DOHH2 (cell line): ENCODE measurements at regions not wholly inside any gene's neighbourhood (a gene's known extent, or its start where the extent isn't known, plus 50 kb on each side); places are given as distances from the start of the nearest gene placed in this dataset.

ENCODE experiments used
- H3F3A ChIP-seq: fragments of 200-600 bp; sonication (generic), shearing (Covaris generic); 2 replicates; pipeline ENCODE4 v1.6.0; 2016; ENCODE audit warnings: antibody characterized with exemption, mild to moderate bottlenecking; ENCODE audit not compliant: control insufficient read depth, insufficient read depth
- H3K27ac ChIP-seq: fragments of 200-600 bp; sonication (generic); 2 replicates; pipeline ENCODE4 v1.5.1; 2014; ENCODE audit warnings: low read depth, mild to moderate bottlenecking, low read length, moderate library complexity
- H3K27me3 ChIP-seq: fragments of 200-600 bp; sonication (generic); 2 replicates; pipeline ENCODE4 v1.6.1; 2014; ENCODE audit warnings: mild to moderate bottlenecking, low read length, mixed read lengths; ENCODE audit not compliant: control insufficient read depth
- H3K36me3 ChIP-seq: fragments of 200-600 bp; sonication (generic); 2 replicates; pipeline ENCODE4 v1.6.1; 2014; ENCODE audit warnings: mild to moderate bottlenecking, low read length, moderate library complexity, mixed read lengths; ENCODE audit not compliant: control insufficient read depth
- H3K4me1 ChIP-seq: fragments of 200-600 bp; sonication (generic); 2 replicates; pipeline ENCODE4 v1.6.1; 2014; ENCODE audit warnings: mild to moderate bottlenecking, low read length, mixed read lengths; ENCODE audit not compliant: control insufficient read depth
- H3K4me2 ChIP-seq: fragments of 200-600 bp; sonication (generic); 2 replicates; pipeline ENCODE4 v1.6.0; 2014; ENCODE audit warnings: mild to moderate bottlenecking, low read length, moderate library complexity
- H3K4me3 ChIP-seq: fragments of 200-600 bp; sonication (generic); 2 replicates; pipeline ENCODE4 v1.5.1; 2014; ENCODE audit warnings: mild to moderate bottlenecking, low read length, mixed read lengths
- H3K79me2 ChIP-seq: fragments of 200-600 bp; sonication (generic); 2 replicates; pipeline ENCODE4 v1.6.1; 2014; ENCODE audit warnings: mild to moderate bottlenecking, low read length, mixed read lengths; ENCODE audit not compliant: control insufficient read depth
- H3K9me2 ChIP-seq: fragments of 200-600 bp; sonication (generic); replicated peaks from 2 replicates; pipeline ENCODE4 v1.6.1; 2014; ENCODE audit warnings: mild to moderate bottlenecking, low read length, mixed read lengths; ENCODE audit not compliant: control insufficient read depth
- H3K9me3 ChIP-seq: fragments of 200-600 bp; sonication (generic); 2 replicates; pipeline ENCODE4 v1.6.1; 2014; ENCODE audit warnings: antibody characterized with exemption, low read length, mixed read lengths; ENCODE audit not compliant: control insufficient read depth, insufficient read depth
- H4K20me1 ChIP-seq: fragments of 200-600 bp; sonication (generic); 2 replicates; pipeline ENCODE4 v1.6.0; 2014; ENCODE audit warnings: low read depth, mild to moderate bottlenecking, antibody characterized with exemption, low read length, moderate library complexity; ENCODE audit not compliant: control insufficient read depth, insufficient read depth
- EZH2phosphoT487 ChIP-seq: fragments of 200-600 bp; sonication (generic); IDR thresholded peaks from 2 replicates; pipeline ENCODE4 v1.6.1; 2017; ENCODE audit warnings: borderline replicate concordance, mild to moderate bottlenecking, antibody characterized with exemption, low read length, moderate library complexity, mixed read lengths
- TF ChIP-seq, protein P1 (sequence below): fragments of 200-600 bp; sonication (generic); IDR thresholded peaks from one replicate; pipeline ENCODE4 v1.5.1; 2014; ENCODE audit warnings: antibody characterized with exemption, mild to moderate bottlenecking, low read depth, low read length; ENCODE audit not compliant: poor library complexity, severe bottlenecking

DNA sequence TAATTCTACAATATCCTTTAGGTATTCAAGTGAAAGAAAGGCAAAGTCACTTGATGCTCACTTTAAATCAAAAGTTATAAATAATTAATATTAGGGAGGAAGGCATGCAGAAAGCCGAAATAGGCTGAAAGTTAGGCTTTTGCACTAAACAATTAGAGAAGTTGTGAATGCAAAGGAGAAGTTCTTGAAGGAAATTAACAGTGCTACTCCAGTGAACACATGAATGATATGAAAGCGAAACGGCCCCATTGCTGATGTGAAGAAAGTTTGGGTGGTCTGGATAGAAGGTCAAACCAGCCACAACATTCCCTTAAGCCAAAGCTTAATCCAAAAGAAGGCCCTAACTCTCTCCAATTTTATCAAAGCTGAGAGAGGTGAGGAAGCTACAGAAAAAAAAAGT is 103.1 kb upstream of the CXCR4 start:
- Histone ChIP-seq H3K4me1 (peaks cover 25% of the 10 kb centered on the region), H3K9me3 (no peaks in the 10 kb centered on the region), H3K27ac (no peak overlapping the region), H3K9me2 (no peaks in the 10 kb centered on the region), H3K4me3 (no peak overlapping the region), H3K36me3 (no peaks in the 10 kb centered on the region), H3K4me2 (no peak overlapping the region), H3K79me2 (no peaks in the 10 kb centered on the region), H3F3A (no peaks in the 10 kb centered on the region), H4K20me1 (no peaks in the 10 kb centered on the region), H3K27me3 (peaks cover 50% of the 10 kb centered on the region)
- TF ChIP-seq, protein P1, sequence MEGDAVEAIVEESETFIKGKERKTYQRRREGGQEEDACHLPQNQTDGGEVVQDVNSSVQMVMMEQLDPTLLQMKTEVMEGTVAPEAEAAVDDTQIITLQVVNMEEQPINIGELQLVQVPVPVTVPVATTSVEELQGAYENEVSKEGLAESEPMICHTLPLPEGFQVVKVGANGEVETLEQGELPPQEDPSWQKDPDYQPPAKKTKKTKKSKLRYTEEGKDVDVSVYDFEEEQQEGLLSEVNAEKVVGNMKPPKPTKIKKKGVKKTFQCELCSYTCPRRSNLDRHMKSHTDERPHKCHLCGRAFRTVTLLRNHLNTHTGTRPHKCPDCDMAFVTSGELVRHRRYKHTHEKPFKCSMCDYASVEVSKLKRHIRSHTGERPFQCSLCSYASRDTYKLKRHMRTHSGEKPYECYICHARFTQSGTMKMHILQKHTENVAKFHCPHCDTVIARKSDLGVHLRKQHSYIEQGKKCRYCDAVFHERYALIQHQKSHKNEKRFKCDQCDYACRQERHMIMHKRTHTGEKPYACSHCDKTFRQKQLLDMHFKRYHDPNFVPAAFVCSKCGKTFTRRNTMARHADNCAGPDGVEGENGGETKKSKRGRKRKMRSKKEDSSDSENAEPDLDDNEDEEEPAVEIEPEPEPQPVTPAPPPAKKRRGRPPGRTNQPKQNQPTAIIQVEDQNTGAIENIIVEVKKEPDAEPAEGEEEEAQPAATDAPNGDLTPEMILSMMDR, result no peak
- no peak for TF ChIP-seq EZH2phosphoT487

DNA sequence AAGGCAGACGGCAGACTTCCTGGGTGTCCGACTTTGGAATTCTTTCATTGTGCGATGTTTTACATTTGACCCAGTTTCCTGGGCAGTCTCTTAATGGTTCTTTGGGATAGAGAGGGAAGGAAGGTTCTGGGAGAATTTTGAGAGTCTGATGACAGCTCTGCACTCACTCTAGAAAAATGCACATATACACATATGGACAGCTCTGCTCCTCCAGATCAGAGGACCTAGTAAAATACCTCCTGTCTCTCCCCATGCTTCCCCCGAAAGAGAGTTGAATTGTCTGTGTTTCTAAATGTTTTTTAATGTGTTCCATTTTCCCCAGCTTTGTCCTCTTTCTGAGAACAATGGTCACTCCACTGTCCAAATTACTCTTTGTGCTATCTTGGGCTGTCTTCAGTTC is 102.0 kb upstream of the CXCR4 start:
- Histone ChIP-seq H3K4me1 (peaks cover 15% of the 10 kb centered on the region), H3K9me3 (no peaks in the 10 kb centered on the region), H3K4me3 (no peak overlapping the region), H3F3A (no peaks in the 10 kb centered on the region), H3K79me2 (no peaks in the 10 kb centered on the region), H3K36me3 (no peaks in the 10 kb centered on the region), H4K20me1 (no peaks in the 10 kb centered on the region), H3K27me3 (peaks cover 60% of the 10 kb centered on the region), H3K9me2 (no peaks in the 10 kb centered on the region), H3K27ac (no peak overlapping the region), H3K4me2 (no peak overlapping the region)
- TF ChIP-seq, protein P1, result no peak
- no peak for TF ChIP-seq EZH2phosphoT487

DNA sequence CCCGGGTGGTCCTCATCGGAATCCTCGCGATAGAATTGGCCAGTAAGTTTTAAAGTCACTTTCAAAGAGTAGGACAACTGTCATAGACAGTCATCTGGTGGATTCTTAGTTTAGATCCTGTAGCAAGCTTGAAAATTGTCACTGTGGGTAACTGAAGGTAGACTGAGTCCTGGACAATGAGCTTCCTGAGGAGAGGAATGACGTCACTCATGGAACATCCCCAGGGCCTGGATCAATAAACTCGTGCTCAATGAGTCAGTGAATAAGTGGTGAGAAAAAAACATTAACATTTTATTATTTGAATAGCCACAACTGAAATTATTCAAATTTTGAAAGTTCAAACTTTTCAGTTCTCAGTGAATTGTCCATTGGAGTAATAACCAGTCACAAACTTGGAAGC is 101.4 kb upstream of the CXCR4 start:
- TF ChIP-seq, protein P1, result no peak
- TF ChIP-seq EZH2phosphoT487, result no peak

DNA sequence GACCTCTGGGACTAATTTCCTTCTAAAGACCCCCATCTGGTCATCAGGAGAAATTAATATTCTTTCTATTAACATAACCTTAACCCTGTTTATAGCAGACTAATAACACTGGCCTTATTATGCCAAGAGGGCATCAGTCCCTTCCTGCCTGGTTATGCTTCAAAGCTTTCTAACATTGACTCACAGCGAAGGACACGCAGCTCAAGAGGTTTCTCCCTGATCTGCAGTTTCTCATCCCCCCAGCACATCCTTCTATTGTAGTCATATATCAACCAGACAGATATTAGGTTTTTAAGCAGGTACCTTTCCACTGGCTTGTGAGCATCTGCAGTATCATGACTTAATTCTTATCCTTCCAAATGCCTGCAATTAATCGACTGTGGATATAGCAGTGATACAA is 100.0 kb upstream of the CXCR4 start:
- Histone ChIP-seq H3K27ac (no peak overlapping the region), H3F3A (peaks cover 6% of the 10 kb centered on the region), H3K4me2 (no peak overlapping the region)

More for the DNA sequence above, 101.4 kb upstream of the CXCR4 start:
- Histone ChIP-seq H3K4me1 (peaks cover 20% of the 10 kb centered on the region), H3K27ac (no peak overlapping the region), H3K36me3 (no peaks in the 10 kb centered on the region), H3K9me3 (no peaks in the 10 kb centered on the region), H3K4me3 (no peak overlapping the region), H3K27me3 (peaks cover 66% of the 10 kb centered on the region), H3F3A (no peaks in the 10 kb centered on the region), H3K4me2 (no peak overlapping the region), H4K20me1 (no peaks in the 10 kb centered on the region), H3K79me2 (no peaks in the 10 kb centered on the region), H3K9me2 (no peaks in the 10 kb centered on the region)

More for the DNA sequence above, 100.0 kb upstream of the CXCR4 start:
- Histone ChIP-seq H3K27me3 (peaks cover 74% of the 10 kb centered on the region), H3K79me2 (no peaks in the 10 kb centered on the region), H3K9me2 (no peaks in the 10 kb centered on the region), H3K9me3 (no peaks in the 10 kb centered on the region), H3K4me1 (peaks cover 30% of the 10 kb centered on the region), H4K20me1 (no peaks in the 10 kb centered on the region), H3K36me3 (no peaks in the 10 kb centered on the region), H3K4me3 (no peak overlapping the region)
- no peak for TF ChIP-seq EZH2phosphoT487
- TF ChIP-seq, protein P1, result no peak
